Tibial artery (tissue), 4 donors: ENCODE measurements at regions not wholly inside any gene's neighbourhood (a gene's known extent, or its start where the extent isn't known, plus 50 kb on each side); places are given as distances from the start of the nearest gene placed in this dataset.
"Not testable (repeated sequence)": the region's sequence is repeated elsewhere in the genome, so short reads cannot be mapped to it uniquely, and the experiment has no call there.

Source experiments
- DNase-seq, 2 donors: peaks; one replicate each; pipeline ENCODE4 v3.0.0-alpha.2; 2019
- H3K27ac ChIP-seq, 2 donors: fragments of 200-600 bp; sonication (generic) in 1 of 2; 1 replicate in 1 of 2; 2 replicates in 1 of 2; pipeline ENCODE4 v1.5.1; 2018 to 2019; ENCODE audit warnings: mild to moderate bottlenecking in 1 of 2
- H3K27me3 ChIP-seq, 2 donors: fragments of 200-600 bp; sonication (generic) in 1 of 2; one replicate each; pipeline versions ENCODE4 v1.5.1 to v1.6.0; 2016 to 2019
- H3K36me3 ChIP-seq, 3 donors: fragments of 200-600 bp; sonication (generic) in 2 of 3; one replicate each; pipeline ENCODE4 v1.5.1; 2016 to 2019; ENCODE audit warnings: mild to moderate bottlenecking in 2 of 3
- H3K4me1 ChIP-seq, 4 donors: fragments of 200-600 bp; sonication (generic) in 2 of 4; 1 replicate in 3 of 4; 2 replicates in 1 of 4; pipeline ENCODE4 v1.5.1; 2016 to 2019
- H3K4me3 ChIP-seq, 2 donors: fragments of 200-600 bp; sonication (generic) in 1 of 2; 1 replicate in 1 of 2; 2 replicates in 1 of 2; pipeline ENCODE4 v1.5.1; 2018 to 2019; ENCODE audit warnings: mild to moderate bottlenecking in 2 of 2
- H3K9me3 ChIP-seq, 3 donors: fragments of 200-600 bp; sonication (generic) in 1 of 3; one replicate each; pipeline ENCODE4 v1.5.1; 2016 to 2019
- CTCF ChIP-seq, 2 experiments: fragments of 200-600 bp in 1 of 2; fragments of 450-650 bp in 1 of 2; IDR thresholded peaks; one replicate each; pipeline ENCODE4 v1.5.1; 2017 to 2019; ENCODE audit warnings: antibody characterized with exemption in 2 of 2, mild to moderate bottlenecking in 1 of 2, moderate library complexity in 1 of 2
- intact Hi-C: fragments of 100-400 bp; cut with DNase I; formaldehyde crosslinking; loops from one replicate; pipeline ENCODE4 v1.15.0; 2023; ENCODE audit warnings: low total_unique reads

DNA sequence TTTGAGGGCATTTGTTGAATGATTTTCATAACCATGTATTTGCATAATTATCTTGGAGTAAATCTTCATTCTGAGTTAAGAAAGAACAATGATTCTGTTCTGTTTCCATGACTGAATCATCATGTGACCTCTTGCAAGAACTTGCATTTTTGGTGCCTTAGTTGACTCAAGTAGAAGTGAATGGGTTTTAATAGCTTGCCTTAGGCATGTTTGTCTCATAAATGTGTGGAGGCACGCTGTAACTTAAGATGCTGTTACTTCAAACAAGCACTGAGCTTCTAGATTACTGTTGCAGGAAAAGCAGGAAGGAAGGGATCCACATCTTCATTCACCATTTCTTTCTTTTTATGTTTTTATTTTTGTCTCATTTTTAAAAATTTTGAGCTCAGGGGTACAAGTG lies 875.8 kb downstream of the PRIM2 start:
- H3K36me3 ChIP-seq, H3K4me1 ChIP-seq, intact Hi-C loops, H3K9me3 ChIP-seq, H3K27ac ChIP-seq, H3K27me3 ChIP-seq, DNase-seq, H3K4me3 ChIP-seq: not testable (repeated sequence)

- Histone ChIP-seq H3K4me3 (no peak overlapping the region), H3K27me3 (no peaks in the 10 kb centered on the region), H3K27ac (no peak overlapping the region), H3K9me3 (no peaks in the 10 kb centered on the region), H3K36me3 (no peaks in the 10 kb centered on the region), H3K4me1 (no peaks in the 10 kb centered on the region)
- no peak for TF ChIP-seq CTCF (IDR thresholded peaks at IDR 0.05)
- DNase-seq: no peak
- intact Hi-C loops: no loop called here
Measured at GRCh38 chr6:58198301-58198700, 880.9 kb downstream of the PRIM2 start.

GRCh38 chr6:58237124-58237523 lies 919.7 kb downstream of the PRIM2 start:
- H3K4me3 ChIP-seq, H3K9me3 ChIP-seq, DNase-seq, H3K27me3 ChIP-seq, intact Hi-C loops, H3K36me3 ChIP-seq, H3K27ac ChIP-seq, H3K4me1 ChIP-seq: not testable (repeated sequence)

DNA sequence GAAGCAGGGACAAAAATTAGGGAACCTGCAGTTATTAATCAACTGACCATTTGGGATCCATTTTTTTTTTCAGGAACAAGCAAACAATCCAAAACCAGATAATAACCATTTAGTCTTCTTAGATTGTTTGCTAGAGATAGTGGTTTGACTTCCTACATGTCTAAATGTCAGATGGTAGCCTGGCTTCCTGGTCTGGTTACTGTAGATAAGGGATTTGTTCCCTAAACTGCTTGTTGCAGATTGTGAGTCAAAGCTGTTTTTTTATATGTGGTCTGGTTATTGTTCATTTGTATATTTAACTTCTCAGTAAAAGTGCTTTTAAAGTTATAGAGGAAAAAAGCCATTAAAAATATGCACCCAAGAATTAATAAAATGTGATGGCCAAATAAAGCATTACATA lies 921.0 kb downstream of the PRIM2 start:
- H3K36me3 ChIP-seq, DNase-seq, H3K9me3 ChIP-seq, intact Hi-C loops, H3K27ac ChIP-seq, H3K27me3 ChIP-seq, H3K4me3 ChIP-seq, H3K4me1 ChIP-seq: not testable (repeated sequence)

DNA sequence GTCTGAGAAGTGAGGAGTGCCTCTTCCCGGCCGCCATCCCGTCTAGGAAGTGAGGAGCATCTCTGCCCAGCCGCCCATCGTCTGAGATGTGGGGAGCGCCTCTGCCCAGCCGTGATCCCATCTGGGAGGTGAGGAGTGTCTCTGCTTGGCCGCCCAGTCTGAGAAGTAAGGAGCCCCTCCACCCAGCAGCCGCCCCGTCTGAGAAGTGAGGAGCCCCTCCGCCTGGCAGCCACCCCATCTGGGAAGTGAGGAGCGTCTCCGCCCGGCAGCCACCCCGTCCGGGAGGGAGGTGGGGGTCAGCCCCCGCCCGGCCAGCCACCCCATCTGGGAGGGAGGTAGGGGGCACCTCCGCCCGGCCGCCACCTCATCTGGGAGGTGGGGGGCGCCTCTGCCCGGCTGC lies 940.2 kb downstream of the PRIM2 start:
- peak in 1 of 2 donors; percentile 55 for DNase-seq
- H3K27ac ChIP-seq, H3K36me3 ChIP-seq, H3K9me3 ChIP-seq, H3K4me3 ChIP-seq, H3K4me1 ChIP-seq, H3K27me3 ChIP-seq, intact Hi-C loops: not testable (repeated sequence)

DNA sequence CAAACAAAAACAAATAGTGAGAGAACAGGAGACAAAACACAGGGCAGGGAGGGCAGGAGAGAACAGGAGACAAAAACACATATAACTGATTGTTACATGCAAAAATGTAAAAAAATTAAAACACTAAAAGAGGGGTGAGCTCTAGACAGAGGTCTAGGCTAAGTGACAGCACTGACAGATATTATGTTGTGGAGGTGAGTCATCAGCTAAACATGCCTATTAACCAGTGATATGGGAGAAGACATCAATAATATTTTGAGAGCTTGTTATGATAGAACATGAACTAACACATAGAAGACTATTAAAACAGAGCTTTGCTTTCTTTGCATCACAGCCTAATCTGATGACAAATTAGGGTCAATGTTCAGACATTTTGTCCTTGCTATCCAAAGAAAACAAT lies 972.7 kb downstream of the PRIM2 start:
- intact Hi-C loops: no loop called here
- no peak for DNase-seq
- Histone ChIP-seq H3K27me3 (no peaks in the 10 kb centered on the region), H3K36me3 (no peaks in the 10 kb centered on the region), H3K4me1 (no peaks in the 10 kb centered on the region), H3K4me3 (no peak overlapping the region), H3K9me3 (no peaks in the 10 kb centered on the region), H3K27ac (no peak overlapping the region)
- TF ChIP-seq CTCF (IDR thresholded peaks at IDR 0.05): no peak

GRCh38 chr6:58291319-58291718 lies 973.9 kb downstream of the PRIM2 start:
- intact Hi-C loops, H3K27ac ChIP-seq, H3K36me3 ChIP-seq, H3K9me3 ChIP-seq, DNase-seq, H3K27me3 ChIP-seq, H3K4me1 ChIP-seq, H3K4me3 ChIP-seq: not testable (repeated sequence)

DNA sequence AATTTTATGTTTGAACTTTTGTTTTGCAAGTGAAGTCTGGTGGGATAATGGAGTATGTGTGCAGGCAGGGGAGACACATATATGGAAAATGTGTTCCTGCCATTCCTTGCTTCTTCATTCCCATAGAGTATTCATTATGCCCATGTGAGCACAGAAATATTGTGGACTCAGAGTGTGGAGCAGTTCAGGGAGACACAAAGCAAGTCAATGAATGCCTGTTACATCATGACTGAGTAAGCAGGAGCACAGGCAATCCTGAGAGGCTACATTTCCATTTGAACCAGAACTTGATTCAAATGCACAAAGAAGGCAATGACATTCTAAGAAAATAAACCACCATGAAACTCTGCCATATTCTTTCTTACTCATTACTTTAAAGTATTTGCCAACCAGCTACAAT lies 990.5 kb downstream of the PRIM2 start:
- H3K27me3 ChIP-seq, intact Hi-C loops, DNase-seq, H3K27ac ChIP-seq, H3K36me3 ChIP-seq, H3K4me3 ChIP-seq, H3K9me3 ChIP-seq, H3K4me1 ChIP-seq: not testable (repeated sequence)

GRCh38 chr6:58332108-58332507 lies 1014.7 kb downstream of the PRIM2 start:
- H3K27me3 ChIP-seq, DNase-seq, intact Hi-C loops, H3K9me3 ChIP-seq, H3K4me3 ChIP-seq, H3K4me1 ChIP-seq, H3K27ac ChIP-seq, H3K36me3 ChIP-seq: not testable (repeated sequence)

DNA sequence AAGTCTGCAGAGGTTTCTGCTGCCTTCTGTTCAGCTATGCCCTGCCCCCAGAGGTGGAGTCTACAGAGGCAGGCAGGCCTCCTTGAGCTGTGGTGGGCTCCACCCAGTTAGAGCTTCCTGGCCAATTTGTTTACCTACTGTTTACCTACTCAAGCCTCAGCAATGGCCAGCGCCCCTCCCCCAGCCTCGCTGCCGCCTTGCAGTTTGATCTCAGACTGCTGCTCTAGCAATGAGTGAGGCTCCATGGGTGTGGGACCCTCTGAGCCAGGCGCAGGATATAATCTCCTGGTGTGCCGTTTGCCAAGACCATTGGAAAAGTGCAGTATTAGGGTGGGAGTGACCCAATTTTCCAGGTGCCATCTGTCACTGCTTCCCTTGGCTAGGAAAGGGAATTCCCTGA lies 1024.9 kb downstream of the PRIM2 start:
- H3K36me3 ChIP-seq, H3K4me1 ChIP-seq, H3K4me3 ChIP-seq, DNase-seq, intact Hi-C loops, H3K9me3 ChIP-seq, H3K27me3 ChIP-seq, H3K27ac ChIP-seq: not testable (repeated sequence)

DNA sequence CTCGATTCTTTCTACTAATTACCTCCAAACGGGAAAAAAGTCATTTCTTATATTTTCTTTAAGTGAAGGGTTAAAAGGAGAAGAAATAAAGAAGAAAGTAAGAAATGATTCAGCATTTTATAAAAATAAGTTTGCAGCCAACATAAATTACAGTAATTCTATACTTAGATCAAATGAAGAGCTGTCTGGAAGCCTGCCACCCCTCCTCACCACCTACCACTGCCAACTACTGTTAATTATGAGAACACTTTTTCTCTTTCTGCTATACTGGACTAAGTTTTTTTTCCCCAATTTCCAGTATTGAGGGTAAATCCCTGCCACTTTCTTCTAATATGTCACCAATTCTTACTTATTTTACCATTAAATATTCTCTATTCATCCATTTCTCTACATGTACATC lies 1030.1 kb downstream of the PRIM2 start:
- DNase-seq, H3K9me3 ChIP-seq, H3K27ac ChIP-seq, intact Hi-C loops, H3K4me3 ChIP-seq, H3K4me1 ChIP-seq, H3K36me3 ChIP-seq, H3K27me3 ChIP-seq: not testable (repeated sequence)

DNA sequence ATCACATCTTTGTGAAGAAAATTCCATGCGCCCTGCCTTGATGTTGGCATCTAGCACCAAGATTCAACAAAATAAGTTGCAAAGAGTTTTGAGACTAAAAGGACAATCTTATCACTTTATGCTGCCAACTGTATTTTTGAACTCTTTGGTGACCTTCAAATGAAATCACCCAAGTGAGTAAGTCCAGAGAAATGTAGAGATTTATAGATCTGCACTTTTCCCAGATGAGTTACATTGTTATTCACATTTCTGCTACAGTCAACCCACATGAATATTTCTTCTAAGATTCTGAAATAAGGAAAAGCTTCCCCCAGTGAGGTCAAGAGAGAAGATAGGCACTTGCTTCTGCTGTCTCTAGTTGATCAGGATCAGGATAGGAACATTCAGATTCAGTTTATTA lies 1034.2 kb downstream of the PRIM2 start:
- H3K4me3 ChIP-seq, H3K27me3 ChIP-seq, DNase-seq, intact Hi-C loops, H3K4me1 ChIP-seq, H3K36me3 ChIP-seq, H3K9me3 ChIP-seq, H3K27ac ChIP-seq: not testable (repeated sequence)

GRCh38 chr6:58358452-58358851 lies 1041.0 kb downstream of the PRIM2 start:
- H3K27ac ChIP-seq, H3K27me3 ChIP-seq, H3K36me3 ChIP-seq, H3K9me3 ChIP-seq, intact Hi-C loops, DNase-seq, H3K4me1 ChIP-seq, H3K4me3 ChIP-seq: not testable (repeated sequence)
